Astrocyte of the cerebellum (primary cell): ENCODE measurements at regions not wholly inside any gene's neighbourhood (a gene's known extent, or its start where the extent isn't known, plus 50 kb on each side); places are given as distances from the start of the nearest gene placed in this dataset.
"Not testable (repeated sequence)": the region's sequence is repeated elsewhere in the genome, so short reads cannot be mapped to it uniquely, and the experiment has no call there.

Experiments
- DNase-seq: peaks from one replicate; pipeline ENCODE4 v3.0.0-alpha.2; 2011; ENCODE audit warnings: low read depth
- H3K4me3 ChIP-seq: 2 replicates; pipeline ENCODE4 v1.5.1; 2011; ENCODE audit warnings: mild to moderate bottlenecking, low read depth, low read length, moderate library complexity
- CTCF ChIP-seq: IDR thresholded peaks from 2 replicates; pipeline ENCODE4 v1.5.1; 2012; ENCODE audit warnings: low read length, low read depth, moderate library complexity, mild to moderate bottlenecking; ENCODE audit errors: missing control alignments
- in situ Hi-C: cut with HindIII; loops from 2 replicates; pipeline ENCODE4 v1.10.0; 2017; ENCODE audit warnings: low sequenced_read_pairs

GRCh38 chr10:131363416-131363815, 51.9 kb upstream of the TCERG1L start:
- in situ Hi-C loops = no loop called here
- DNase-seq = no peak
- H3K4me3 ChIP-seq = no peak overlapping the region
- TF ChIP-seq CTCF = no peak

- in situ Hi-C loops = no loop called here
- H3K4me3 ChIP-seq = no peak overlapping the region
- TF ChIP-seq CTCF = no peak
- DNase-seq = no peak
Measured at GRCh38 chr10:131371571-131371970, 60.0 kb upstream of the TCERG1L start.

GRCh38 chr10:131381576-131381975, 70.1 kb upstream of the TCERG1L start:
- no peak overlapping the region for H3K4me3 ChIP-seq
- no peak for TF ChIP-seq CTCF
- in situ Hi-C loops = no loop called here
- no peak for DNase-seq

- in situ Hi-C loops, H3K4me3 ChIP-seq, DNase-seq: not testable (repeated sequence)
Measured at GRCh38 chr10:131385161-131385872, 73.8 kb upstream of the TCERG1L start.

- TF ChIP-seq CTCF = no peak
- no peak overlapping the region for H3K4me3 ChIP-seq
- in situ Hi-C loops = no loop called here
- no peak for DNase-seq
Measured at GRCh38 chr10:131387018-131387529, 75.6 kb upstream of the TCERG1L start.

- H3K4me3 ChIP-seq = no peak overlapping the region
- DNase-seq = no peak
- in situ Hi-C loops = no loop called here
- no peak for TF ChIP-seq CTCF
Measured at GRCh38 chr10:131391936-131392335, 80.4 kb upstream of the TCERG1L start.
